ENCODE measurements at regions not wholly inside any gene's neighbourhood (a gene's known extent, or its start where the extent isn't known, plus 50 kb on each side); places are given as distances from the start of the nearest gene placed in this dataset.

DNA sequence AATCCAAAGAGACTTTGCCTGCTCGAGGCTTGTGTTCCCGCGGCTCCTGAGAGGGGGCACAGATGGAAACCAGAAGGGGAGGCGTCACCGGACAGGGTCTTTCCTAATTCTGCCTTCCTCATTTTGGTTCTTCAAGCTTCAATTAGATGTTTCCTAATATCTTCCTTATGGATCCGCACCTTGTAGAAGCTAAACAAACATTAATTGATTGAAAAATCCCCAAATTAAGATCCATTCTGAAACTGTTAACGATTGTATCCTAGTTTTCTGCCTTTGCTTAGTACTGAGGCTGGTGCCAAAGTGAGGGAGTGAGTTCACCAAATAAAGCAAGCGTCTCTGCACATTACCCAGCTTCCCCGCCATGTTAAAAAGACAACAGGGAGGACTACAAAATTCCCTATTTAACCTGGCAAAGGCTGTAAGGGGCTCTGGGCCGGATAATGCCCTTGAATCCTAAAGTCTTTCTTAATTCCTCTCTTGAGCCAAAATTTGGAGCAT, 123.2 kb downstream of the GPX5 start:
- Mint-ChIP-seq H3K9me3 (ENCODE audit: low read depth) (no peaks in the 10 kb centered on the region), H3K4me3 (ENCODE audit: unreplicated experiment) (peak overlapping the region; percentile 83)

DNA sequence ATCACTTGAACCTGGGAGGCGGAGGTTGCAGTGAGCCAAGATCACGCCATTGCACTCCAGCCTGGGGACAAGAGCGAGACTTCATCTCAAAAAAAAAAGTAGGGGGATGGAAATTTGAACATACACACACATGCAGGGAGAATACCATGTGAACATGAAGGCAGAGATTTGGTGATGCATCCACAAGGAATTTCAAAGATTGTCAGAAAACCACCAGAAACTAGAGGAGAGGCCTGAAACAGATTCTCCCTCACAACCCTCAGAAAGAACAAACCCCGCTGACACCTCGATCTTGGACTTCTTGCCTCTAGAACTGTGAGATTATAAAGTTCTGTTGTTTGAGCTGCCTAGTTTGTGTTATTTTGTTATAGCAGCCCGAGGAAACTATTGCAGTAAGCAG, 125.5 kb downstream of the GPX5 start:
- H3K4me3 Mint-ChIP-seq (ENCODE audit: unreplicated experiment): no peak overlapping the region
- H3K4me1 Mint-ChIP-seq (ENCODE audit: low read depth): peaks cover 11% of the 10 kb centered on the region
- H3K27me3 Mint-ChIP-seq (ENCODE audit: low read depth): peaks cover 2% of the 10 kb centered on the region

More for the DNA sequence above, 123.2 kb downstream of the GPX5 start:
- no peaks in the 10 kb centered on the region for H3K36me3 Mint-ChIP-seq (ENCODE audit: low read depth)
- DNase-seq (ENCODE audit: low spot score): no peak
- TF ChIP-seq, protein P1, sequence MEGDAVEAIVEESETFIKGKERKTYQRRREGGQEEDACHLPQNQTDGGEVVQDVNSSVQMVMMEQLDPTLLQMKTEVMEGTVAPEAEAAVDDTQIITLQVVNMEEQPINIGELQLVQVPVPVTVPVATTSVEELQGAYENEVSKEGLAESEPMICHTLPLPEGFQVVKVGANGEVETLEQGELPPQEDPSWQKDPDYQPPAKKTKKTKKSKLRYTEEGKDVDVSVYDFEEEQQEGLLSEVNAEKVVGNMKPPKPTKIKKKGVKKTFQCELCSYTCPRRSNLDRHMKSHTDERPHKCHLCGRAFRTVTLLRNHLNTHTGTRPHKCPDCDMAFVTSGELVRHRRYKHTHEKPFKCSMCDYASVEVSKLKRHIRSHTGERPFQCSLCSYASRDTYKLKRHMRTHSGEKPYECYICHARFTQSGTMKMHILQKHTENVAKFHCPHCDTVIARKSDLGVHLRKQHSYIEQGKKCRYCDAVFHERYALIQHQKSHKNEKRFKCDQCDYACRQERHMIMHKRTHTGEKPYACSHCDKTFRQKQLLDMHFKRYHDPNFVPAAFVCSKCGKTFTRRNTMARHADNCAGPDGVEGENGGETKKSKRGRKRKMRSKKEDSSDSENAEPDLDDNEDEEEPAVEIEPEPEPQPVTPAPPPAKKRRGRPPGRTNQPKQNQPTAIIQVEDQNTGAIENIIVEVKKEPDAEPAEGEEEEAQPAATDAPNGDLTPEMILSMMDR (IDR thresholded peaks at IDR 0.05): no peak
- H3K27ac Mint-ChIP-seq (ENCODE audit: unreplicated experiment): peak overlapping the region; percentile 83
- H3K27me3 Mint-ChIP-seq (ENCODE audit: low read depth): peaks cover 2% of the 10 kb centered on the region
- peaks cover 11% of the 10 kb centered on the region for H3K4me1 Mint-ChIP-seq (ENCODE audit: low read depth)

DNA sequence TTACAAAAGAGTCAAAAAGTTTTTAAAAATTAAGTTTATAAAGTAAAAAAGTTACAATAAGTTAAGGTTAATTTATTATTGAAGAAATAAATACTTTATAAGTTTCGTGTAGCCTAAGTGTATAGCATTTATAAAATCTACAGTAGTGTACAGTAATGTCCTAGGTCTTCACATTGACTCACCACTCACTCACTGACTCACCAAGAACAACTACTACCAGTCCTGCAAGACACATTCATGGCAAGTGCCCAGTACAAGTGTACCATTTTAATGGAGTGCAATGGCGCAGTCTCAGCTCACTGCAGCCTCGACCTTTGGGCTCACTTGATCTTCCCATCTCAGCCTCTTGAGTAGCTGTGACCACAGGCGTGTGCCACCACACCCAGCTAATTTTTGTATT, 128.2 kb downstream of the GPX5 start:
- Mint-ChIP-seq H3K9me3 (ENCODE audit: low read depth) (no peaks in the 10 kb centered on the region), H3K4me1 (ENCODE audit: low read depth) (peaks cover 25% of the 10 kb centered on the region), H3K27ac (ENCODE audit: unreplicated experiment) (no peak overlapping the region), H3K27me3 (ENCODE audit: low read depth) (peaks cover 5% of the 10 kb centered on the region), H3K4me3 (ENCODE audit: unreplicated experiment) (no peak overlapping the region), H3K36me3 (ENCODE audit: low read depth) (no peaks in the 10 kb centered on the region)
- DNase-seq (ENCODE audit: low spot score): no peak
- TF ChIP-seq, protein P1 (IDR thresholded peaks at IDR 0.05): no peak

More for the DNA sequence above, 125.5 kb downstream of the GPX5 start:
- H3K9me3 Mint-ChIP-seq (ENCODE audit: low read depth): no peaks in the 10 kb centered on the region
- H3K27ac Mint-ChIP-seq (ENCODE audit: unreplicated experiment): no peak overlapping the region
- H3K36me3 Mint-ChIP-seq (ENCODE audit: low read depth): no peaks in the 10 kb centered on the region
- no peak for DNase-seq (ENCODE audit: low spot score)
- TF ChIP-seq, protein P1 (IDR thresholded peaks at IDR 0.05): no peak

DNA sequence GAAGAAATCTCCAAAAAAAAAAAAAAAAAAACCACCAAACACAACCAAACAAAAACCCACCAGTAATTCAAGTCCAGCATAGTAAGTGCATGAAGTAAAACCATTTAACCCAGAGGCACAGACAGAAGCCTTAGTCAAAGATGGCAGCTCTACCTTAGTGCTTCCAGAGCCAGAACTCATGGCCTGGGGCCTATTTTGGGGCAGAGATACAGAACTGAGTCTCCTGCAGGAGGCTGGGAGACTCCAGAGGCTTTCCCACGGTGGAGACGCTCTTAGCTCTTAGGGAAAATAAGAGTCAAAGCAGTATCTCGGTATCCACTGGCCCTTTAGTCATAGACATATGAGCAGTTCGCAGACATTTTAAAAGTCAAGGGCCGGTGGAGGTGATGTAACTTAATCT, 129.5 kb downstream of the GPX5 start:
- Mint-ChIP-seq H3K4me3 (ENCODE audit: unreplicated experiment) (no peak overlapping the region), H3K9me3 (ENCODE audit: low read depth) (no peaks in the 10 kb centered on the region), H3K36me3 (ENCODE audit: low read depth) (no peaks in the 10 kb centered on the region), H3K4me1 (ENCODE audit: low read depth) (peaks cover 25% of the 10 kb centered on the region), H3K27ac (ENCODE audit: unreplicated experiment) (no peak overlapping the region), H3K27me3 (ENCODE audit: low read depth) (peaks cover 5% of the 10 kb centered on the region)
- DNase-seq (ENCODE audit: low spot score): no peak
- TF ChIP-seq, protein P1 (IDR thresholded peaks at IDR 0.05): no peak

DNA sequence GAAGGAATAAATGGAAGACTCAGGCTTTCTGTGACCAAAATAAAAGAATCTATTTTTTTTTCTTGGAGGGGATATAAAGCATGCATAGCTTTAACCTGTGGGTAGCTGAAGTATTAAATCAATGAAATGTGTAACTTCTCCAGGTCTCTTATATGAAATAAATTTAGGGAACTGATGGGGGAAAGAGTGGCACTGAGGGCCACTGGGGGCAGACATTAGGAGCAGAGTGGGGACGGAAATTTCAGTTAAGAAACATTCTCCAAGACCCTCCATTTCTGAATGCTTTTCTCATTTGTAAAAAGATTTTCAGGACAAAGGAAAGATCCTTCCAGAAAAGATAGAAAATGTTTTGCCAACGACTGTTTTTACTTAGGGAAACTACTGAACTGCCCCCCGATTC, 131.0 kb downstream of the GPX5 start:
- Mint-ChIP-seq H3K4me3 (ENCODE audit: unreplicated experiment) (peak overlapping the region; percentile 87), H3K27ac (ENCODE audit: unreplicated experiment) (no peak overlapping the region), H3K27me3 (ENCODE audit: low read depth) (peaks cover 9% of the 10 kb centered on the region), H3K4me1 (ENCODE audit: low read depth) (peaks cover 25% of the 10 kb centered on the region), H3K9me3 (ENCODE audit: low read depth) (no peaks in the 10 kb centered on the region), H3K36me3 (ENCODE audit: low read depth) (no peaks in the 10 kb centered on the region)
- DNase-seq (ENCODE audit: low spot score): no peak
- TF ChIP-seq, protein P1 (IDR thresholded peaks at IDR 0.05): no peak

All from chondrocyte (in vitro differentiated cells).